Suppressor macrophage treated with lipopolysaccharide for 4 hours (primary cell): ENCODE measurements at regions not wholly inside any gene's neighbourhood (a gene's known extent, or its start where the extent isn't known, plus 50 kb on each side); places are given as distances from the start of the nearest gene placed in this dataset.

Experiments used
- DNase-seq: peaks from one replicate; pipeline ENCODE4 v3.0.0-alpha.2; 2020

DNA sequence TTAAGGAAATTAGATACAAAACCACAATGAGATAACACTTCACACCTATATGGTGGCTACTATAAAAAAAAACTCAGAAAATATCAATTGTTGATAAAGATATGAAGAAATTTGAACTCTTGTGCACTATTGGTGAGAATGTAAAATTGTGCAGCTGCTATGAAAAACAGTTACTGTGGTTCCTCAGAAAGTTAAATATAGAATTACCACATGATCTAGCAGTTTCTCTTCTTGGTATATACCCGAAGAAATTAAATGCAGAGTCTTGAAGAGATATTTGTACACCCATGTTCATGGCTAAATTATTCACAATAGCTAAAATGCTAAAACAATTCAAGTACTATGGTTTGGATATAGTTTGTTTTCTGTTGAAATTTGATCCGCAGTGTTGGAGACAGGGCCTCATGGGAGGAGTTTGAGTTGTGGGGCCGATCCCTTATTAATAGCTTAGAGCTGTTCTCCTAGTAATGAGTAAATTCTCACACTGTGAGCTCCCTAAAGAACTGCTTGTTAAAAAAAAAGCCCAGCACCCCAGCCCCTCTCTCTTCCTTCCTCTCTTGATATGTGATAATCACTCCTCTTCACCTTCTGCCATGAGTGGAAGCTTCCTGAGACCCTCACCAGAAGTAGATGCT is 1412.1 kb downstream of the PLA2G4A start:
- DNase-seq: no peak

GRCh38 chr1:188241629-188242028 is 1412.9 kb downstream of the PLA2G4A start:
- DNase-seq: no peak

- no peak for DNase-seq
These were observed 1414.7 kb downstream of the PLA2G4A start for GRCh38 chr1:188243456-188243855.

DNA sequence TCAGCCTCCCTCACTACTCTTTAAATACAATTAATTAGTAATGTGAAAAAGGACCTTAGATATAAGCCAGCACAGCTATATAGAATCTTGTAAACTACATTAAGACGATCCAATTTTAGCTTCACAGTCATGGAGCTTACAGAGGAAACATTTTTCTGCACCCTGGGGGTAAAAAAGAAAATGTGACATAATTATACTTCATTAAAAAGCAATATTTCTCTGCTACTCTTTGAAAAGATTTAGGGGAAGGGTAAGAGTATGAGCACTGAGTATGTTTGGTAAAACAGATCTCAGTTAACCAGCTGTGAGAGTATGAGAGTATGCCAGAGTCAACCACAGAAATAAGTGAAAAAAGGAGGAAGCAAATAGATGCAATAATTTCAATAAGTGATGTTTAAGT is 1415.9 kb downstream of the PLA2G4A start:
- DNase-seq: no peak

- no peak for DNase-seq
These were observed 1418.5 kb downstream of the PLA2G4A start for GRCh38 chr1:188247255-188247654.

DNA sequence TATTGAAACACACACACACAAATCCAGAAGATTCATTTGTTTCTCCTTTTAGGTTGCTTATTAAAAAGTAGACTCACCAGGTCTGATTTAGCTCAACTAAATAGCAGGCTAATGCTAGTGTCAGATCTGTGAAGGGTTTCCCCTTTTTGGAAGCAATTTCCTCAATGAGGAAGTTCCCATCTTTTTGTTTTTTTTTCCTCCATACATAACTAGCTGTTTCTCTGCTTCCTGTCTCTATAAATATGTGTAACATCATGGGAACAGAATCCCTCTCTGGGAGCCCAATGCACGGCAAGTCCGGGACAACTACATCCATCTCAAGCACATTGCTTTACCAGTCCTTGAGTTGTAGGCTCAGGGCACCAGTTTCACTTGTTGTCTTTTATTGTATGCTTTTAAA is 1421.1 kb downstream of the PLA2G4A start:
- DNase-seq: peak; percentile 49

DNA sequence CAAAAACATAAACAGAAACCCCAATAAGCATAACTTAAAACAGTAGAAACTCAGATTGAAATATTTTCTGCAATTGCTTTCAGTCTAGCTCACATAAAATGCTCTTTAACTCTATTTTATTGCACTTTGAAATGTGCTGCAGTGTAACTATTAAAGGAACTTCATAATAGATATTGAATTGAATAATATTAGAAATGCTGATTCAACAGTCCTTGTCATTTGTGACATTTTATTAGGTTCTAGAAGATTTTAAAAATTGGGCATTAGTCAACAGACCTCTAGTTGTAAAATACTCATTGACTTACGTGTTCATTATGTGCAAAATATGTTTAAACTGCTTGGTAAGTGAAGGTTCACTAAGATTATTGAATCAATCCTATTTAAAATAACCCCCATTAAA is 1422.3 kb downstream of the PLA2G4A start:
- DNase-seq: no peak

GRCh38 chr1:188261849-188262248 is 1433.1 kb downstream of the PLA2G4A start:
- DNase-seq: no peak

DNA sequence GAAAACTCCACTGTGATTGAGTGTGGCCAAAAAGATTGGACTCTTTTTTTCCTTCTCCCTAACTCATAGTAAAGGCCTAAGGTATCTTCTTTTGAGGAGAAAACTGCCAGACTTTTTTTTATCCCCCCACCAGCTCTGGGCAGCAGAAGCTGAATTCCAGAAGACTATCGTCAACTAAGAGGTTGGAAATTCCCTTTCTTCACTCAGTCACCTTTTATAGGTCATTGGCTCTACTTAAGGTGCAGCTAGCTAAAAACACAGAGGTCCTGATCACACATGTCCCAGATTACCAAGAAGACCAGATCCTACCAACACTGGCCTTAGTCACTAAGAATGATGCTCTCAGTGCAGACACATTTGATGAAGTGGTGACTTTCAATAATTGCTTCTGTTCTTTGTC is 1441.2 kb downstream of the PLA2G4A start:
- DNase-seq: no peak

GRCh38 chr1:188270497-188270896 is 1441.7 kb downstream of the PLA2G4A start:
- no peak for DNase-seq

DNA sequence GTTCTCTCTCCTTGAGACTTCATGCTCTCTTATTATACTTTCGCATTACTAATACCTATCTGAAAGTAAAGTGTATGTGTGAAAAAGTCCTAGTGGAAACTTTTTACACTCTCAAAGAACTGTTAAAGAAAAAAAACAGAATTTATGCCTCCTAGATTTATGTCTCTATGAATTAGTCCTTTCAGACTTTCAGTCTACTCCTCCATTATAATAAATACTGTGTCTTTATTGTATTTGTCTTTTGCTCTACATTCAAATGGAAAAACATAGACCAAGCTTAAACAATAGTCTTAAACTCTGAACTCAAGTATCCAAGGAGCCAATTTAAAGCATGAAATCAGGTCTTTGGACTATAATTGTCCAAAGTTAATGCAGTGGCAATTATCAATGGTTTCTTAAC is 1449.0 kb downstream of the PLA2G4A start:
- DNase-seq: no peak

DNA sequence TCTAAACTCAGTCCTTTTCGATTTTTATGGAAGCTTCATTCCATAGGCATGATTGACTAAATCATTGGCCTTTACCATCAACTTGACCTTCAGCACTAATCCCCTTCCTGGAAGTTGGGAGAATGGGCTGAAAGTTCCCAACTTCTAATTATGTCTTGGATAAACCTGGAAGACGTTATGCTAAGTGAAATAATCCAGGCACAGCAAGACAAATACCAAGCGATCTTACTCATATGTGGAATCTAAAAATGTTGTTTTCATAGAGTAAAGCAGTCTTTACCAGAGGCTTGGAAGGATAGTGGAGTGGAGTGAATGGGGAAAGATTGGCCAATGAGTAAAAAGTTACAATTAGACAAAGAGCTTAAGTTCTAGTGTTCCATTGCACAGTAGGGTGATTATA is 1453.2 kb downstream of the PLA2G4A start:
- DNase-seq: no peak

DNA sequence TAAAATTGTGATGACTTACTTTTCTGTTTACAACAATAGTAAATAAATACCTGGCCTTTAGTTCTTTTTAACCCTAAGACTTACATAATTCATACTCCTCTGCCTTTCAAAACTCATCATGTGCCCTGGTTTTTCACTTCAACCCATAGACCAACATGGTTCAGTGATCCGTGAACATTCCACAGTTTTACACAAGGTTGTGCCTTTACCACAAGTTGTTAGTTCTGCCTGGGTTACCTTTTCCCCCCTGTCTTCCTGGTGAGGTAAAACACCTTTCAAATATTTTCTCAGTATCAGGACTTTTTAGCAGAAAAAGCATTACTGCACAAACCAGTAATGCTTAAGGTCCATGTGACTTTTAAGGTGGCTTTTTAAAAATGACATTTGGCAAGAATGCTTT is 1466.4 kb downstream of the PLA2G4A start:
- no peak for DNase-seq

- no peak for DNase-seq
These were observed 1474.0 kb downstream of the PLA2G4A start for GRCh38 chr1:188302746-188303145.

- DNase-seq: no peak
These were observed 1485.9 kb downstream of the PLA2G4A start for GRCh38 chr1:188314557-188315137.

GRCh38 chr1:188317894-188318293 is 1489.1 kb downstream of the PLA2G4A start:
- no peak for DNase-seq

DNA sequence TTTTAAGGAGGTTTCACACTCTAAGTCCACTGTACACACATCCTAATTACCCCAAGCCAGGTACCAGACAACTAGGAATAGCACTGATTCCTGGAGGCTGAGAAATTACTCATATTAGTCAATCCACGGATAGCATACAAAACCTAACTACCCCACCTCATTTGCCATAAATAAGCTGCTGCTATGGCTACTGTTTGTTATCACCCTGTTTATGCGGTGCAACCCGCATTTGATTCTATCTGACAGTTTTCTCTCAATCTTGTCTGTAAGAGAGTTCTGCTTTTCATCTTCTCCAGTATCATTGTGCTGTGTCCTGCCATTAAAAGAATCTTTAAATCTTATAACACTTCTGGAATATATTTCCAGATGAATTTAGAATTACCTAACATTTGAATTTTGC is 1496.5 kb downstream of the PLA2G4A start:
- no peak for DNase-seq

- DNase-seq: no peak
These were observed 1515.2 kb downstream of the PLA2G4A start for GRCh38 chr1:188343914-188344313.

DNA sequence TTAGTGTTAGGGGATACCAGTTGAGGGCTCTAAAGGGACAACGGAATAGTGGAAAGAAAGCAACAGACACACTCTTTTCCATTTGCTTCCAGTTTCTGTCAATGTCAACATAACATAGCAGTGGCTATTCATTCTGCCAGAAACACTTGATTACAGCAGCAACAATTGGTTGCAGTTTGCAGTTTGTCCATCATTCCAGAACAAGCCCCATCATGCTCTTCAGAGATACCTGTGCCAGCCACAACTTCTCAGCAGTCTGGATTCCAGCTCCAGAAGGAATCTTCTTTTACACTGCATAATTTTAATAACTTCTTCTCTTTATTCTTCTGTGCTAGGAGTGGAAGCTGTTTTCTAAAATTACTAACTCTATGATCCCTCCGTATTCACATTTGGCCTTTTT is 1521.4 kb downstream of the PLA2G4A start:
- DNase-seq: no peak

DNA sequence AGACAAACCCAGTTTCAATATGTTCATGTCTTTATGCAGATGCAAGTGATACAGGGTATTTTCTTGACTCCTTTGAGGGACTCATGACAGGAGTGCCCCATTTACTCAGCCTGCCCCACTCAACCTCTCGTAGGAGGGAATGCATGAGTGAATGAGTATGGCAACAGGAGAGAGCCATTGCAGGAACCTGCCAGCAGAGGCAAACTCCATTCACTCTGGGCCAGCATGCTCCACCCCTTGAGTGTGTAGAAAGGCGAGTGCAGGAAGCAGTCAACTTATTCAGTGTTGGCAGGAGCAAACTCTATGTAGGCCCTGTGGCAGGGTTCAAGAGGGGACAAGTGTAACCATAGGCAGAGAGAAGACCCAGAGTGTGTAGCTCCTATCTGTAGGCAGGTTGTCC is 1526.3 kb downstream of the PLA2G4A start:
- DNase-seq: no peak

DNA sequence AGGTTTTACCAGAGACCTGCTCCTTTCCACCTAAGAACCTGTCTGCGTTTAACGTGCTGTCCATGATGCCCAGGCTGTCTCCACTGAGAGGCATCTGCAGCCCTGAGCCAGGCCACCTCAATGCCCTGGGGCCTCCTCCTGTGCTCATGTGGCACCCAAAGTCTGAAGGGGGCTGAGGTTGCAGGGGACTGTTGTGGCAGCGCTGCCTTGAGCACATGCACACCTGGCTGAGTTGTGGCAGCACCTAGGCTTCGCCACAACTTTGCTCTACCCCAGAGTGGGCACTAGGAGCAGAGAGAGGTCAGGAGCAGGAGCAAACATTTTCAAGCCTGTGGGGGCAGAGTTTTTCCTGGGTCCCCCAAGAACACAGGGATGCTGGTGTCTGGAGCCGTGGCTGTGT is 1527.1 kb downstream of the PLA2G4A start:
- DNase-seq: no peak

GRCh38 chr1:188359315-188359714 is 1530.6 kb downstream of the PLA2G4A start:
- no peak for DNase-seq

DNA sequence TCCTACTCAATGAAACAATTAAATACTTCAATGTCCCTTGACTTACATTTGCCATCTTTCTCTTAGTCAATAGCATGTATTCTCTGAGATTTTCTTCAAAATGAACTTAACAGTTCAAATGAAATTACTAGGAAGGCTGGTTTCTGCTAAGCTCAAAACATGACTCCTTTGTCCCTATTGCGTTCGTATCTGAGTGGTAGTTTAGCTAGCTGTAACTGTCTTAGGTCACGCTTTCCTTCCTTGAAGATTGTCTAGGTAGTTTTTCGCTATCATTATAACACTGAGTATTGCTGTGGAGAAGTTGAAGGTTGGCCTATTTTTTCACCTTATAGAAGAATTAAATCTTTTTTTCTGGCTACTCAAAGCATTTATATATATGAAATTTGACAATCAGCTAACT is 1535.2 kb downstream of the PLA2G4A start:
- DNase-seq: no peak

- no peak for DNase-seq
These were observed 1536.2 kb downstream of the PLA2G4A start for GRCh38 chr1:188364927-188365449.

- no peak for DNase-seq
These were observed 1537.1 kb downstream of the PLA2G4A start for GRCh38 chr1:188365874-188366273.
